Esophagus squamous epithelium (tissue), 4 donors: ENCODE measurements at regions not wholly inside any gene's neighbourhood (a gene's known extent, or its start where the extent isn't known, plus 50 kb on each side); places are given as distances from the start of the nearest gene placed in this dataset.

Source experiments
- POLR2A ChIP-seq, 4 donors: fragments of 450-650 bp; IDR thresholded peaks; one replicate each; pipeline ENCODE4 v1.6.1; 2017; ENCODE audit warnings: antibody characterized with exemption in 4 of 4, mild to moderate bottlenecking in 4 of 4, moderate library complexity in 3 of 4
- TF ChIP-seq, protein P1 (sequence below), 6 experiments: fragments of 450-650 bp in 4 of 6; fragments of 200-600 bp in 2 of 6; sonication (generic) in 2 of 6; IDR thresholded peaks; one replicate each; pipeline ENCODE4 v1.5.1; 2016 to 2019; ENCODE audit warnings: antibody characterized with exemption in 6 of 6, mild to moderate bottlenecking in 4 of 6, moderate library complexity in 4 of 6

DNA sequence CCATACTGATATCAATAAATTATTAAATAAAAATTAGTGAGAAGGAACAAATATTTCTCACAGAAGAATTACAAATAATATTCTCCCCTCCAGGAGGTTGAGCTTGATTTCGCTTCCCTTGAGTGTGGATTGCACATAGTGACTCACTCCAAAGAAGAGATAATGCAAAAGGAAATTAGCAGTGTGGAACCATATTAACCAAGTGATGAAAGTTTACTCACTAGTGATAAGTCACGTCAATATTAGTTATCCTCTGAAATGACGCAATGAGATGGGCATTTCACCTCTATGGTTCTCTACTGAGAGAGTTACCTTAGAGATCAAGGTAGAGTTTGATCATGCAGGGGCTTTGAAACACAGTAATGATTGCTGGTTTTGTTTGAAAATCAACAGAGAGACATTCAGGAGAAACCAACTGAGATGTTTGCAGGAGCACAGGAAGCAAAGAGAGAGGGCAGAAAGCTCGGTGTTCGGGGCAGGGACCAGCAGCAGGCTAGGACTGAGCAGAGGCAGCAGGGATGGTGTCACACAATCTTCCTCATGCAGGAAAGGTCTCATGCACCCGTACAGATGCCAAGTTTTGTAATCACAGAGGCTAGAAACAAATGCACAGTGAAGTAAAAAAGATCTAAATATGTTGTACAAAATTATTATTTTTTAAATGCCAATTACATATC is 634.5 kb downstream of the QKI start:
- TF ChIP-seq, protein P1, sequence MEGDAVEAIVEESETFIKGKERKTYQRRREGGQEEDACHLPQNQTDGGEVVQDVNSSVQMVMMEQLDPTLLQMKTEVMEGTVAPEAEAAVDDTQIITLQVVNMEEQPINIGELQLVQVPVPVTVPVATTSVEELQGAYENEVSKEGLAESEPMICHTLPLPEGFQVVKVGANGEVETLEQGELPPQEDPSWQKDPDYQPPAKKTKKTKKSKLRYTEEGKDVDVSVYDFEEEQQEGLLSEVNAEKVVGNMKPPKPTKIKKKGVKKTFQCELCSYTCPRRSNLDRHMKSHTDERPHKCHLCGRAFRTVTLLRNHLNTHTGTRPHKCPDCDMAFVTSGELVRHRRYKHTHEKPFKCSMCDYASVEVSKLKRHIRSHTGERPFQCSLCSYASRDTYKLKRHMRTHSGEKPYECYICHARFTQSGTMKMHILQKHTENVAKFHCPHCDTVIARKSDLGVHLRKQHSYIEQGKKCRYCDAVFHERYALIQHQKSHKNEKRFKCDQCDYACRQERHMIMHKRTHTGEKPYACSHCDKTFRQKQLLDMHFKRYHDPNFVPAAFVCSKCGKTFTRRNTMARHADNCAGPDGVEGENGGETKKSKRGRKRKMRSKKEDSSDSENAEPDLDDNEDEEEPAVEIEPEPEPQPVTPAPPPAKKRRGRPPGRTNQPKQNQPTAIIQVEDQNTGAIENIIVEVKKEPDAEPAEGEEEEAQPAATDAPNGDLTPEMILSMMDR (IDR thresholded peaks at IDR 0.05) = no peak
- no peak for TF ChIP-seq POLR2A (IDR thresholded peaks at IDR 0.05)
